Left cardiac atrium (tissue), 4 donors: ENCODE measurements at regions not wholly inside any gene's neighbourhood (a gene's known extent, or its start where the extent isn't known, plus 50 kb on each side); places are given as distances from the start of the nearest gene placed in this dataset.

Experiments used
- ATAC-seq, 2 donors: fragments of 200-7000 bp; cut with Tn5 transposase; one replicate each; pipeline ENCODE4 v1.9.1; 2020; ENCODE audit warnings: mild to moderate bottlenecking in 2 of 2, moderate library complexity in 2 of 2
- DNase-seq: peaks from one replicate; pipeline ENCODE4 v3.0.0-alpha.2; 2020
- intact Hi-C, 2 donors: fragments of 100-400 bp; cut with DNase I; formaldehyde crosslinking; loops; one replicate each; pipeline versions ENCODE4 v1.14.1 to v1.15.1; 2022 to 2023
- donor health status: DM: no; HTN: yes; CAD: no.
- donor health status: DM: no; HTN: yes; CAD: no; lungs with severe emphysema.
- donor health status: DM: yes; HTN: yes; CAD: no.
- donor health status: Dilated cardiomyopathy.

- intact Hi-C loops: no loop called here
Observed at GRCh38 chr2:59029058-59029457, 787.9 kb upstream of the FANCL start.

GRCh38 chr2:59027320-59027719 is 786.2 kb upstream of the FANCL start:
- ATAC-seq (no peak), DNase-seq (no peak)
- intact Hi-C loops: no loop called here

More at GRCh38 chr2:59029058-59029457, 787.9 kb upstream of the FANCL start:
- ATAC-seq (peak; percentile 62 to 83), DNase-seq (peak; percentile 43)

- peak; percentile 24 for DNase-seq
- no peak for ATAC-seq
Observed at GRCh38 chr2:59025157-59025757, 784.1 kb upstream of the FANCL start.

DNA sequence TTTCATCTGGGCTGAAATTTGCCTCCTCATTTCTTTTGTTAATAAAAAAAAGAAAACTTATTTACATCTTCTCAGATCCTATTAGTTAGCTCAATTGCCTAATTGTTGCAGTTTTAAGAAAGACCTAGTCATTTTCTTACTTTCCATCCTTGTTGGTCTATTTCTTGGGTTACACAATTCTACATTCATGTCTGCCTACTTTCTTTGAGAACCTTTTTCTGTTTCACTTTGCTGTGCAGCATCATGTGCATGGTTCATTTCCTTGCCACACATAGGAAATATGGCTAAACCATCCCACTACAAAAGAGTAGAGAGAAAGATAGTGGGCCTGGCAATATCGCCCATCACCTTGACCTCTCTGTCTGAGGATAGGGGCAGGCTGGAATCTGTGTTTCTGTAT is 780.7 kb upstream of the FANCL start:
- intact Hi-C loops: no loop called here
- no peak for DNase-seq
- no peak for ATAC-seq

More at GRCh38 chr2:59025157-59025757, 784.1 kb upstream of the FANCL start:
- intact Hi-C loops: no loop called here

GRCh38 chr2:59019566-59020159 is 778.5 kb upstream of the FANCL start:
- DNase-seq (no peak), ATAC-seq (peak in 1 of 2 donors; percentile 82)
- intact Hi-C loops: no loop called here

- DNase-seq (no peak), ATAC-seq (no peak)
- intact Hi-C loops: no loop called here
Observed at GRCh38 chr2:59018737-59019136, 777.6 kb upstream of the FANCL start.

DNA sequence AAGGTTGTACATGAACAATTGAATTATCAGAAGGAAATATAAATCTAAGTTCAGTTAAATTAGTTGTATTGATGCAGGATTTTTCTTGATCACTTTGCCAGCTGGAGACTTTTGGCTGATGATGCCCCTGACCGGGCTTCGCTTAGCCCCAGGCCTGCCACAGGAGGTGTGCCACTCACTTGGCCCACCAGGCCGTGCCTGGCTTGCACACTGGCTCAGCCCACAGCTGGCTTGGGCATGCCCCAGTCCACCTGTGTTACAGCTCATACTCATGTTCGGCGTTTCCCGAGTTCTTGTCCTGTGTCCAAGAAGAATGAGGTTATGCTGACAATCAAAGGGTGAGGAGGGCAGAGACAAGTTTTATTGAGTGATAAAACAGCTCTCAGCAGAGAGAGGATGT is 773.9 kb upstream of the FANCL start:
- DNase-seq: no peak
- intact Hi-C loops: no loop called here

DNA sequence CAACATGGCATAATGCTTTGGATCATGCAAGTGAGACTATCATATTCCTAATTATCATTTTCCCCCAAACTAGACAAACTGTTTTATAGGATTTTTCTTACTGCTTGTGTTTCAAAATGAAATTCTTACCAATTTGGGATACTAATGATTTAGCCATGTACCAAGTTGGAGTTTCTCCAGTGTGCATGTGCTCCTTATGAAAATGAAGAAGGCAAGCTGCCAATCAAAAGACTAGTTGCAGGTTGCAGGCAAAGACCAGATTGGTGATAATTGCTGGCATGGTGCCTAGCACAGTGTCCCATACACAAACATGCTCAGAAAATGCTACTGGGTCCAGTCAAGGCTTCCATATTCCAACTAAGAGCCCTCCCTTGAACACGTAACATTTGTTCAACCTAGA is 771.8 kb upstream of the FANCL start:
- intact Hi-C loops: no loop called here
- no peak for ATAC-seq
- DNase-seq: no peak

More for the DNA sequence above, 773.9 kb upstream of the FANCL start:
- no peak for ATAC-seq

- intact Hi-C loops: no loop called here
- DNase-seq: no peak
Observed at GRCh38 chr2:59012234-59012633, 771.1 kb upstream of the FANCL start.

DNA sequence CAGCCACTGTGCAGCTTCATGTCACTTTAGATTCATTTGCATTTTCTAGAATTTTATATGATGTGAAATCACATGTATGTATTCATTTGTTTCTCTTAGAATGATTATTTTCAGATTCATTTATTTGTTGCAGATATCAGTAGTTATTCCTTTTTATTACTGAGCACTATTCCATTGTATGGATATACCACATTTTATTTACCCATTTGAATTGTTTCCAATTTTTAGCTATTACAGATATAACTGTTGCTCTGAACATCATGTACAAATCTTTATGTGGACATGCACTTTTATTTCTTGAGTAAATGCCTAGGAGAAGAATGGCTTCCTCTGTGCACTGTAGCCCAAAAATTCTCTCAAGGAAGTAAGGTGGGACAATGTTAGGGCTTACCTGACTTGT is 767.8 kb upstream of the FANCL start:
- intact Hi-C loops: no loop called here
- ATAC-seq (no peak), DNase-seq (no peak)

More at GRCh38 chr2:59012234-59012633, 771.1 kb upstream of the FANCL start:
- ATAC-seq: no peak

DNA sequence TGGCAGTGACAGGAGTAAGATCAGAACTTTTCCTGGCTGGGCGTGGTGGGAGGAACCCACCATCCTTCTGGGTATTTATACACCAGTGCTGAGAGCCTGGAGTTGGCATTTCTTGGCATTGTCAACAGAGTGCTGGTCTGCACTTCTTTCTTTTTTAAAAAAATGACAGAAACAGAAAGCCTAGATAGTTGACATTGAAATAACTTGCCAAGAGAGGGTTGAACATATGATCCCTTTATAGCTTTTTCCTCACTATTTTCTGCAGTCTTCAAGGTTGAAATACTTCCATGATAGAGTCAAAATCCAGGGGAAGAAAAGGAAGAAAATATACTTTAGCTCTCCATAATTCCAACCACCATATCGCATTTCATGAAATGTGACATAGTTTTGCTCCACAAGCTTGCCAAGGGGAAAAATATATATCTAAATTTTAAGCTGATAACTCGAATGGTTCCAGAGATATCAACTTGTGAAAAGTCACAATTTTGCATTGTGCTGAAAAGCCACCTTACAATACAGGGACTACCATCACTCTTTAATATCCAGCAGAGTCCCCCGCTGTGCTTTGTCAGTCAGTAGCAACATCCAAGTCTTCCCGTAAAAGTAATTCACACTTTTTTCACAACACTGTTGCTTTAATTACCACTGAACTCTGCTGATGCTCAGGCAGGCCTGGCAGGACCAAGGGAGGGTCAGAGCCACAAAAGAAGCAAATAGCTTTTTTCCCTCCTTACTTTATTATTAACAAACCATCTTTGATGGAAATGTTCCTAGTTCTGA is 764.9 kb upstream of the FANCL start:
- intact Hi-C loops: no loop called here
- DNase-seq: no peak

GRCh38 chr2:59004621-59005020 is 763.5 kb upstream of the FANCL start:
- DNase-seq (no peak), ATAC-seq (no peak)
- intact Hi-C loops: no loop called here

More for the DNA sequence above, 764.9 kb upstream of the FANCL start:
- no peak for ATAC-seq

- ATAC-seq (no peak), DNase-seq (no peak)
- intact Hi-C loops: no loop called here
Observed at GRCh38 chr2:59000796-59001195, 759.7 kb upstream of the FANCL start.

DNA sequence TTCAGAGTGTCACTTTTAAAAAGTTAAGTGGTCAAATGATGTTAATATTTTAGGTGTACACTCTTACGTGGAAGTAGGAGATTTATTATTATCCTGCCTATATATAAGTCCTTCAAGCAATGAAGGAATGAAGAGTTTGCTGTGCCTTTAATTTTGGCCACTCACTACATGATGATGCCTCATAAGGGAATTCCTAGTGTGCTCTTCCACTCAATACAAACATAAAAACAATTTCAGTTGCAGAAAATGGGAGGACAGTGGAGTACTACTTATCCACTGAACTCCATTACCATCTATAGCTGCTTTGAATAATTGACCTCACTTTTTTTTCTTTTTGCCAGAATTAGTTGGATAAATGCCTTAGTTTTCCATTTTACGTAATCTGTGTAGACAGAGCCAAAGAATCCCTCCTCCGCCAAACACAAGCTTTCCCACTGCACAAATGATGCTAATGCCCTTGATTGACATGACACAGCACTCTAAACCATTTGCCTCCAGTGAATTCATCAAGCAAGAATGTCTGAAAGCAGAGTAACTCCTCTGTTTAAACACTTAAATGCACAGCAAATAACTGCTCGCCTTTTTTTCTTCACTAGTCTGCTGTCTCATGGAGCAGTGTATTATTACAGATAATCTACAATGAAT is 751.1 kb upstream of the FANCL start:
- ATAC-seq (peak in 1 of 2 donors; percentile 96), DNase-seq (no peak)
- intact Hi-C loops: no loop called here

DNA sequence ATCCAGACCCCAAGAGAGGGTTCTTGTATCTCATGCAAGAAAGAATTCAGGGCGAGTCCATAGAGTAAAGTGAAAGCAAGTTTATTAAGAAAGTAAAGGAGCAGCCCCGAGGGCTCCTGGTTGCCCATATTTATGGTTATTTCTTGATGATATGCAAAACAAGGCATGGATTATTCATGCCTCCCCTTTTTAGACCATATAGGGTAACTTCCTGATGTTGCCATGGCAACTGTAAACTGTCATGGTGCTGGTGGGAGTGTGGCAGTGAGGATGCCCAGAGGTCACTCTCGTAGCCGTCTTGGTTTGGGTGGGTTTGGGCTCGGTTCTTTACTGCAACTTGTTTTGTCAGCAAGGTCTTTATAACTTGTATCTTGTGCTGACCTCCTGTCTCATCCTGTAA is 750.2 kb upstream of the FANCL start:
- no peak for ATAC-seq
- DNase-seq: no peak
- intact Hi-C loops: no loop called here

GRCh38 chr2:58985541-58985940 is 744.4 kb upstream of the FANCL start:
- intact Hi-C loops: no loop called here
- DNase-seq: no peak
- ATAC-seq: no peak

- no peak for DNase-seq
- intact Hi-C loops: no loop called here
- no peak for ATAC-seq
Observed at GRCh38 chr2:58984731-58985130, 743.6 kb upstream of the FANCL start.

GRCh38 chr2:58983111-58983510 is 742.0 kb upstream of the FANCL start:
- DNase-seq (no peak), ATAC-seq (no peak)
- intact Hi-C loops: no loop called here

- intact Hi-C loops: no loop called here
- ATAC-seq (no peak), DNase-seq (no peak)
Observed at GRCh38 chr2:58981237-58981636, 740.1 kb upstream of the FANCL start.
